GM18517 (cell line): ENCODE measurements at regions not wholly inside any gene's neighbourhood (a gene's known extent, or its start where the extent isn't known, plus 50 kb on each side); places are given as distances from the start of the nearest gene placed in this dataset.

Experiments
- ATAC-seq: cut with Tn5 transposase; IDR thresholded peaks from one replicate; pipeline ENCODE4 v1.9.1; 2021; ENCODE audit warnings: mild to moderate bottlenecking, moderate library complexity; ENCODE audit not compliant: unreplicated experiment

DNA sequence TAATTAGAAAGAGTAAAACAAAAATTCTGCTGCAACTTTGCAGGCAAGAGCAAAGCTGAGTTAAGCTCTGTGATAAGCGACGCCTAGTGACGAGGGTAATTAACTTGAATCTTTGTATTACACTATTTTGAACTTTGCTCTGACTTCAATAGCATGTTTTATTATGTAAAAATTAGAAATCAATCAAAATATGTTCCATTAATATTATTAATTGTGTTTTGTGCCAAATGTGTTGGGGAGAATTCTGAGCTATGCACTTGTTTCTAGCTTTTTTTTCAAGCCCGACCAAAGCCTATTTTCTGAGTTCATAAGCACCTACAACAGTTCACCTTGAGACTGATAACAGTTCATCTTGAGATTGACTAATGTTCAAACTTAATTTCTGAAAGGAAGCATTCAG is 90.1 kb upstream of the PDE3A start:
- no peak for ATAC-seq

DNA sequence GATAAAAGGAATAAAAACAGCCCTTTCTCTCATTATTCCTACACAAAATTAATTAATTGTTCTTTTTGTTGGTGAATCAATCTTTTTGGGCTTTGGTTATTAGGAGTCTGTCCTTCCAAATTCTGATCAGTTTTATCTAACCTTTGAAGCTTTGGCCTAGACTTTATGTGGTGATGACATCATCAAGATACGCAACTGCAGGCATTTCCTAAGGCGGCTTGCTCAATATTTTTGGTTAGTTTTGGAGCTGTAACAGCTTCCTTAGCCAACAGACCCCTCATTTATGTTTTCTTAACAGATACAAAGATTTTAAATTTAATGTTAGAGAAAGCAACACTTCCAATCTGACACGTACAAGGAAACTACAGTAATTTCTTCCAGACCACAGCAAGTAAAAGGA is 87.8 kb upstream of the PDE3A start:
- no peak for ATAC-seq

DNA sequence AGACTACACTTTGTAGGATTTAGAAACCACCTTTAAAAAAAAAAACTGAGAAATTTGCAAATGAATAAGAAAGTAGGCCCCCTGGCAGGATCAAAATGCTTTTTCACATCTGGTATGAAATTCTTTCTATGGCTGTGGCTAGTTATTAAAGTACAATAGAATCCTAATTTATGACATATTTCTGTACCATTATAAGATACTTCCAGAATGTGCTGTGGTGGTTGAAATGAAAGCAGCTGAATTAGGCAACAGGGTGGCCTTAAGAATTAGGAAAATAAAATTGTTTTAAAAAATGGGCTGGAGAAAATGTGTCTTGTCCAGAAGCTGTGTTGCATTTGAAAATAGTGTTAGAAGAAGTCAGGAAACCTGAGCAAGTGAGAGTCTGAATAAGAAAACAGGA is 85.9 kb upstream of the PDE3A start:
- ATAC-seq: no peak

DNA sequence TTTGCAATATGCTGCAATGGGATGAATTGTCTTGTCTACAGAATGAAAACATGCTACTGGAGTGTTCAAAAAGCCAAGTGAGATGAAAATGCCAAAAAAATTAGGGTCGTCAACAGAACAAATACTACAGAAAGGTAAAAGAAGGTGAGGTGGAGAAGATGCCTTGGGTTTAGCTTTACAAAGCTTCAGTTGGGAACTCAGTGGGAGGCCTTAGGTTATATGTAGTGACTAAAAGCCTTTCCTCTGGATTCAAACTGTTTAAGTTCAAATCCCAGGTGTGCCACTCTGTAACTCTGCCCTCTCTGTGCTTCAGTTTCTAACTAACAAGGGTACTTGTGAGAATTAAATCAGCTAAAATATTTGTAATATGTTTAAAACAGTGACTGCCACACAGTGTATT is 84.9 kb upstream of the PDE3A start:
- ATAC-seq: no peak

DNA sequence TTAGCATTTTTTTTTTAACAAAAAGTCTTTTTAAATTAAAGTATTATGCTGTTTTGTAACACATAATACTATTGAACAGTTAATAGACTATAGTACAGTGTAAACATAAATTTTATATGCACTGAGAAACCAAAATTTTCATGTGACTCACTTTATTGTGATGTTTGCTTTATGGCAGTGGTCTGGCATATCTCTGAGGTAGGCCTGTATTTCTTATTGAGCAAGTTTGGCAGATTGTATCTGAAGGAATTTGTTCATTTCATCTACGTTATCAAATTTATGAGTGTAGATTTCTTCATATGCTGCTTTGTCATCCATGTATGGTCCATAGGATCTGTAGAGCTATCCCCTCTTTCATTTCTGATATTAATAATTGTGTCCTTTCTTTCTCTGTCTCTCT is 78.8 kb upstream of the PDE3A start:
- no peak for ATAC-seq

DNA sequence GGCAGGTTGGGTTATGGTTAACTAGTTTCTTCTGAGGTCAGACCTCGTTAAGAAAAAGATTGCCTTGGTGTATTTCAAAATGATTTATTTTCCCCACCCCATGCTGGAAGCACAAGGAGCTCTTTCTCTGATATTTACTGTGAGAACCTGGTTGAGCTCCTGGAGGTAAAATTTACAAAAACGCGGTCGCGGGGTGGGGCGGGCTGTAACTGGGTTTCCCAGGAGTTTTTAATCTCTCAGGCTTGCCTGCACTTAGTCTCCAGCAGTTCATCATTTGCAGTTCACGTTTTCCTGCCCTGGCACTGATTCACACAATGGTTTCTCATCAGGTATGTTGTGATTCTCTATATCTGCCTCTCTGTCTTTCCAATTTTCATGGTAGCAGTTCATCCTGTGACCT is 67.9 kb upstream of the PDE3A start:
- ATAC-seq: no peak

DNA sequence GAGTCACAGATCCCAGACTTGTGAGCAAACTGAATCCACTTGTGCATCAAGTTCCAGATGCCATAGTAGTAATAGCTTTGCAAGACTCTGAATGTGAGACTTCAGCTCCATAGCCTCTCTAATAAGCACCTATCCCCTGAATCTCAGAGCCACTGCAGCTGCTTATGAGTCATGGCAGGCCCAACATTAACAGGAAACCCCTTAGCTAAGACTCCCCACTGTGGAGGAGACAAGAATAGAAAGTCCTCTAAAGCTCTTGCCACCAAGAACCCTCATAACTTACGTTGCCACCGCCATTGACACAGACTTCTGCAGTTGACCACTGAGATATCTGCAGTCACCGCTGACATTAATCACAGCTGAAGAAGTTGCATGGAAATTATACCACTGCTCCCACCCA is 62.9 kb upstream of the PDE3A start:
- no peak for ATAC-seq

DNA sequence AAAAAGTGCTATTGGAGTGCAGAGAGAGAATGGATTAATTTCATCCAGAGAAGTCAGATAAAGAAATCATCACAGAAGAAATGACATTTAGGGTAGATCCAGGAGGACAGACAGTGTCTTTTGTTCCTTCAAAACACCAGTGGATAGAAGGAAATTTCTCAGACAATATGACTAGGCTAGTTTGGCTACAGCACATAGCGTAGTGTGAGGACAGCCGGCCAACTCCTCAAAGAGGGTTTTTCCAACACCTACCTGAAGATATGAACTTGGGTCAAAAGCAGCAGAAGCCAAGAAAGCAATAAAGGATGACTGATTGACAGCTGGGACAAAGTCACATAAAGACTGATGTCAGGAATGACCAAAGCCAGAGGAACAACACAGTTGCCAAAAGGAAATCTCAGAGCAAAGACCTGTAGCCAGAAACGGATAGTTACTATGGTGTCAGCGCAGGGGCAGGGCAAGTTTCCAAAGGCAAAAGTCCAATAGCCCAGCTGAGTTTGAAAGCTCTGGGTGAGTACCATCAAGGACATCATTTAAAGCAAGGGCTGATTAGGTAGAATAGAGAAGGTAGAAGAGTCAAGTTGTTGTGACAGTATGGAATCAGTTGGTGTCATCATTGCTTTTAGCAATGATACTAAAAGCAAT is 58.7 kb upstream of the PDE3A start:
- ATAC-seq: no peak

DNA sequence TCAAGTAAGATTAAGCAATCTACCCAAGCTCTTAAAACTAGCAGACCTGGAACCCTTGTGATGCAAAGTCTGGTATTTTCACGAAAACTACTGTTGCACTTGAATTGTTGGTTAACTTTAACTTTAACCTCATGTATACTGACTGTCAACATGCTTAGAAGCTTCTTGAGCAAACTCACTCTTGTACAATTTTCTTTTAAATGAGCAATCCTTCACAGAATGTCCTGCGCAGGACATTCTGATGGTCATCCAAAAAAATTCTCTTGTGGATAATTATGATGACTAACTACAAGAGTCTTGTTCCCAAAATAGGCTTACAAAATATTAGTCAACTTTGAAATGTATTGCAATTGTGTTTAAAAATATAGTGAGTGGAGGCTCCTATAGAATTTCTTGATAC is 54.0 kb upstream of the PDE3A start:
- no peak for ATAC-seq

DNA sequence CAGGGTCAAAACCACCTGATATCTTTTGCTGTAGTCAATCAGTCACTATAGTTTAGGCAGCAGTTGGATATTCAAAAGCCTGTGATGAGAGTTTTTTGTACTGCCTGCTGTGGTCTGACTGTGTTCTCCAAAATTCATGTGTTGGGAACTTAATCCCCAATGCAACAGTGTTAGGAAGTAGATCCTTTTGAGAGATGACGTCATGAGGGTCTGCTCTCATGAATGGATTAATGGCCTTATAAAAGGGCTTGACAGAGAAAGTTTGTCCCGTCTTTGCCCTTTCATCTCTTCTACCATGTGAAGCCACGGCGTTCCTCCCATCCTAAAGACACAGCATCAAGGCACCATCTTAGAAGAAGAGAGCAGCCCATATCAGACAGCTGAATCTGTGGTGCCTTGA is 50.8 kb upstream of the PDE3A start:
- no peak for ATAC-seq
